ENCODE measurements at regions not wholly inside any gene's neighbourhood (a gene's known extent, or its start where the extent isn't known, plus 50 kb on each side); places are given as distances from the start of the nearest gene placed in this dataset.

DNA sequence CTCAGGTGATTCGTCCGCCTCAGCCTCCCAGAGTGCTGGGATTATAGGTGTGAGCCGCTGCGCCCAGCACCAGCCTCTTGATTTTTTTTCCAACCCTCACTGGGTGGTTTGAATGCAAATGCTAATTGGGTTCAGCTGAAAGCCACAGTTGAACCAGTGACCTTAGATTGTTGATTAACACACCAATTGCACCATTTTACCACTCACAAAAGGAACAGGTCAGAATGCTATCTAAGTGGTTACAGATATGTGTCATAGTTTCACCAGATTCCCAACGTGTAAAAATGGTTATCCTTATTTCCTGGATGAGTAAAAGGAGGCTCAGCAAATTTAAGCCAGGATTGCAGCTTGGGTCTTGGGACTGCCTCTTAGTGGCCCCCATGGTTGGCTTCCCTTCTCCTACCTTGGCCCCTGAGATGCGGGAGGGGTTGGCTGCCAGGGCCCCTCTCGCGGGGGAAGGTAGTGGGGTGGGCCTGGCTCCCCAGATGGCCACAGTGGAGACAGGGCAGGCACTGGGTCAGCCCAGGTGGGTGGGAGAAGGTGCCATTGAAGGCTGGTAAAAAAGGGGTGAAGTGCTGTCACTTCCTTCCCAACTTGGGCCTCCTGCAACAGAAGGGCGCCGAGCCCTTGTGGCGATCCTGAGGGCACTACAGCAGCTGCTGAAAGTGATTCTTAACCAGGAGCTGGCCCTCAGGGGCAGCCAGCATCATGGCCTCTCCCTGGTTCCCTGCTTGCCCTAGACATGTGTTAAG lies 164.9 kb upstream of the HAAO start:
- Histone ChIP-seq H3K9me3 (no peaks in the 10 kb centered on the region), H3K27ac (peak overlapping the region in 3 of 4 donors; percentile 73 to 93 (median 91)), H3K27me3 (no peaks in the 10 kb centered on the region), H3K4me3 (no peak overlapping the region), H3K4me1 (peaks cover 0 to 80% (median 54%) of the 10 kb centered on the region in 4 donors), H3K36me3 (no peaks in the 10 kb centered on the region)
- no peak for TF ChIP-seq CTCF (IDR thresholded peaks at IDR 0.05)
- TF ChIP-seq EP300 (IDR thresholded peaks at IDR 0.05) = no peak
- no peak for TF ChIP-seq POLR2A (IDR thresholded peaks at IDR 0.05)
- DNase-seq (ENCODE audit: low spot score in 2 of 2) = no peak
- WGBS, 2 donors = 86 to 89% methylated on average over 11 of the region's 11 CpGs

- H3K9me3 ChIP-seq = no peaks in the 10 kb centered on the region
- WGBS, 2 donors = 46 to 47% methylated on average over 6 to 11 of the region's 13 CpGs
- H3K27ac ChIP-seq = peak overlapping the region in 3 of 4 donors; percentile 13 to 75 (median 66)
- no peaks in the 10 kb centered on the region for H3K36me3 ChIP-seq
- peak in 1 of 2 donors; percentile 66 for TF ChIP-seq EP300 (IDR thresholded peaks at IDR 0.05)
- TF ChIP-seq CTCF (IDR thresholded peaks at IDR 0.05) = no peak
- DNase-seq (ENCODE audit: low spot score in 2 of 2) = no peak
- no peaks in the 10 kb centered on the region for H3K27me3 ChIP-seq
- no peak overlapping the region for H3K4me3 ChIP-seq
- H3K4me1 ChIP-seq = peaks cover 0 to 66% (median 29%) of the 10 kb centered on the region in 4 donors
Measured at GRCh38 chr2:42954227-42954962, 162.0 kb upstream of the HAAO start.

DNA sequence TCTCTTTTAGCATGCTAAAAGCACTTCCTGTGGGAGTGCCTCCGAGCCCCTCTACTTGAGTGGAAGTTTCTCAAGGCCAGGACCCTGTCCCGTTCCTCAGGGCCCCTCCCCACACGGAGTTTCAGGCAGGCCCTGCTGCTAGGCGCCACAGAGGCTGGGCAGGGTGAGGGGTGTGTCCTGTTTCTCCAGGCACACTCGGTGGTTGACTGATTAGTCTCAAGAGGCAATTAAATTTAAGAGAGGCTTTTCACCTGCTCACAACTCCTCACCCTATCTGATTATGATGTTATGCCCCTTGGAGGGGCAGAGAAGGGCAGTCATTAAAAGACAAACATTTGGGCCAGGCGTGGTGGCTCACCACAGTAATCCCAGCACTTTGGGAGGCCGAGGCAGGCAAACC lies 160.8 kb upstream of the HAAO start:
- no peaks in the 10 kb centered on the region for H3K36me3 ChIP-seq
- DNase-seq (ENCODE audit: low spot score in 2 of 2) = no peak
- TF ChIP-seq EP300 (IDR thresholded peaks at IDR 0.05) (no peak), CTCF (IDR thresholded peaks at IDR 0.05) (no peak), POLR2A (IDR thresholded peaks at IDR 0.05) (no peak)
- H3K4me1 ChIP-seq = peaks cover 0 to 54% (median 19%) of the 10 kb centered on the region in 4 donors
- no peak overlapping the region for H3K4me3 ChIP-seq
- H3K27ac ChIP-seq = peak overlapping the region in 2 of 4 donors; percentile 66 to 75
- 71 to 79% methylated on average over 7 of the region's 7 CpGs for WGBS, 2 donors
- H3K9me3 ChIP-seq = no peaks in the 10 kb centered on the region
- H3K27me3 ChIP-seq = no peaks in the 10 kb centered on the region

DNA sequence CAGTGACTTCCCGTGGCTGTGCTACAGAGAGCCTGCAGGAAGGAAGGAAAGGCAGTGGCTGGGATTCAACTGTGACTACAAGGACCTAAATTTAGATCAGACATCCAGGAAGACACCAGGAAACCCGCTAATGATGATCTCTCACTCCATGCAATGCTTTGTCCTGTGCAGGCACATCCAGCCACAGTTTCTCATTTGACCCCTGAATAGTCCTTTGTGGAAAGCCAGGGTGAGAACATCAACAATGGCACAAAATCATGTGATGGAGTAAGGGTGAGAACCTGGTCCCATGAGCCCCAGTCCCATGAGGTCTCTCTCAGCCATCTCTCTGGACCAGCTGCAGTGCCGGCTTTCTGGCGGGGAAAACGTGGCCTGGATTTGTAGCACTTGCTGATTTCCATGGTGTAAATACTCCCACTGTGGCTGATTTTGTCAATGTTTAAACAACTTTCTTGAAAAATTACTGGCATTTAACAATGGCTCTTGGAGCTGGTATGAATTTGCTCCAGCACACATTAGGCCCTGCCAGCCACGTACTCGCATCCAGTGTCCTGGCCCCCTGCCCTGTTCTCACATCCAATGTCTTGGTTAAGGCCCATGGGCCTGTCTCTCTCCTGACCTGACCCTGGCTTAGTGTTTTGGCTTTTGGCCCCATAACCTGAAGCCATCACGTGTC lies 159.0 kb upstream of the HAAO start:
- Histone ChIP-seq H3K36me3 (no peaks in the 10 kb centered on the region), H3K27me3 (no peaks in the 10 kb centered on the region), H3K4me1 (peaks cover 0 to 57% (median 16%) of the 10 kb centered on the region in 4 donors), H3K27ac (peak overlapping the region in 2 of 4 donors; percentile 66 to 75), H3K4me3 (no peak overlapping the region), H3K9me3 (no peaks in the 10 kb centered on the region)
- WGBS, 2 donors = 55 to 66% methylated on average over 8 of the region's 8 CpGs
- peak; percentile 20 to 45 for DNase-seq (ENCODE audit: low spot score in 2 of 2)
- TF ChIP-seq CTCF (IDR thresholded peaks at IDR 0.05) (no peak), EP300 (IDR thresholded peaks at IDR 0.05) (peak in 1 of 2 donors; percentile 41)

Measured in tibial nerve (tissue), 4 donors.